HG03103 (cell line): ENCODE measurements at regions not wholly inside any gene's neighbourhood (a gene's known extent, or its start where the extent isn't known, plus 50 kb on each side); places are given as distances from the start of the nearest gene placed in this dataset.

Experiments
- ATAC-seq: cut with Tn5 transposase; IDR thresholded peaks from one replicate; pipeline ENCODE4 v1.9.1; 2021; ENCODE audit warnings: low read depth; ENCODE audit not compliant: unreplicated experiment

GRCh38 chr3:25069970-25070369 lies 358.1 kb upstream of the RARB start:
- ATAC-seq, result no peak

- no peak for ATAC-seq
Measured at GRCh38 chr3:25071846-25072245, 356.2 kb upstream of the RARB start.

- no peak for ATAC-seq
Measured at GRCh38 chr3:25073423-25073822, 354.6 kb upstream of the RARB start.

GRCh38 chr3:25074149-25074548 lies 353.9 kb upstream of the RARB start:
- ATAC-seq, result no peak

GRCh38 chr3:25080461-25080860 lies 347.6 kb upstream of the RARB start:
- no peak for ATAC-seq

GRCh38 chr3:25084016-25084415 lies 344.0 kb upstream of the RARB start:
- ATAC-seq, result no peak

GRCh38 chr3:25086721-25087120 lies 341.3 kb upstream of the RARB start:
- no peak for ATAC-seq

GRCh38 chr3:25088284-25088683 lies 339.8 kb upstream of the RARB start:
- ATAC-seq, result no peak

GRCh38 chr3:25090698-25091453 lies 337.2 kb upstream of the RARB start:
- no peak for ATAC-seq

GRCh38 chr3:25091934-25092333 lies 336.1 kb upstream of the RARB start:
- no peak for ATAC-seq

- ATAC-seq, result no peak
Measured at GRCh38 chr3:25094932-25095685, 333.0 kb upstream of the RARB start.

- ATAC-seq, result no peak
Measured at GRCh38 chr3:25096536-25096935, 331.5 kb upstream of the RARB start.

GRCh38 chr3:25097023-25097422 lies 331.0 kb upstream of the RARB start:
- no peak for ATAC-seq

- no peak for ATAC-seq
Measured at GRCh38 chr3:25099666-25100065, 328.4 kb upstream of the RARB start.

- ATAC-seq, result no peak
Measured at GRCh38 chr3:25103391-25103790, 324.7 kb upstream of the RARB start.

- no peak for ATAC-seq
Measured at GRCh38 chr3:25107918-25108617, 320.0 kb upstream of the RARB start.

- ATAC-seq, result no peak
Measured at GRCh38 chr3:25110642-25111041, 317.4 kb upstream of the RARB start.

GRCh38 chr3:25113891-25114290 lies 314.2 kb upstream of the RARB start:
- ATAC-seq, result no peak

GRCh38 chr3:25114532-25114931 lies 313.5 kb upstream of the RARB start:
- no peak for ATAC-seq

- no peak for ATAC-seq
Measured at GRCh38 chr3:25117005-25117593, 311.0 kb upstream of the RARB start.

GRCh38 chr3:25119682-25120081 lies 308.4 kb upstream of the RARB start:
- no peak for ATAC-seq
